ENCODE measurements at regions not wholly inside any gene's neighbourhood (a gene's known extent, or its start where the extent isn't known, plus 50 kb on each side); places are given as distances from the start of the nearest gene placed in this dataset.

GRCh38 chr5:28945859-28946258, 1907.5 kb upstream of the CDH9 start:
- TF ChIP-seq GATA2 (IDR thresholded peaks at IDR 0.05; ENCODE audit: low read depth, low read length) = no peak
- no peak for TF ChIP-seq GATA3 (IDR thresholded peaks at IDR 0.05; ENCODE audit: low read depth, low read length)
